CD4-positive, alpha-beta T cell treated with Interleukin-2 at 100 ng/mL for 4 hours (primary cell): ENCODE measurements at regions not wholly inside any gene's neighbourhood (a gene's known extent, or its start where the extent isn't known, plus 50 kb on each side); places are given as distances from the start of the nearest gene placed in this dataset.
"Not testable (repeated sequence)": the region's sequence is repeated elsewhere in the genome, so short reads cannot be mapped to it uniquely, and the experiment has no call there.

Source experiments
- DNase-seq: peaks from one replicate; pipeline ENCODE4 v3.0.0-alpha.2; 2020; ENCODE audit warnings: low spot score

DNA sequence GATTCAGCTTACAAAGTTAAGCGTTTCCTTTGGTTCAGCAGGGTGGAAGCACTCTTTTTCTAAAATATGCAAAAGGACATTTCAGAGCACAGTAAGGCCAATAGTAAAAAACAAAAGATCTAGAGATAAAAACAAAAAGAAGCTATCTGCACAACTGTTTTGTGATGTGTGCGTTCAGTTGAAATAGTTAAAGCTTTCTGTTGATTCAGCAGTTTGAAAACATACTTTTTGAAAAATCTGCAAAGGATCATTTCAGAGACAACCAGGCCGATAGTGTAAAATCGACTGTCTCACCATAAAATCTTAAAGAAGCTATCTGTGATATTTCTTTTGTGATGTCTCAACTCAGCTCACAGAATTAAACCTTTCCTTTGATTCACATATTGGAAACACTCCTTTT, 300.0 kb upstream of the ALG10B start:
- no peak for DNase-seq

DNA sequence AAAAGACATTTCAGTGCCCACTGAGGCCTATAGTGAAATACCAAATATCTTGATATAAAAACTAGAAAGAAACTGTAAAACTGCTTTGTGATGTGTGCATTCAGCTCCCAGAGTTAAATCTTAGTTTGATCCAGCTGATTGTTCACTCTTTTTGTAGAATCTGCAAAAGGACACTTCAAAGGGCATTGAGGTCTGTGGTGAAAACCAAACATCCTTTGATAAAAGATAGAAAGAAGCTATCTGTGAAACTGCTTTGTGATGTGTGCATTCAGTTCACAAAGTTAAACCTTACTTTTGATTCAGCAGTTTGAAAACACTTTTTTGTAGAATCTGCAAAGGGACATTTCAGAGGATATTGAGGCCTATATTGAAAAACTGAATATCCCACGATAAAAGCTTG, 290.7 kb upstream of the ALG10B start:
- no peak for DNase-seq

DNA sequence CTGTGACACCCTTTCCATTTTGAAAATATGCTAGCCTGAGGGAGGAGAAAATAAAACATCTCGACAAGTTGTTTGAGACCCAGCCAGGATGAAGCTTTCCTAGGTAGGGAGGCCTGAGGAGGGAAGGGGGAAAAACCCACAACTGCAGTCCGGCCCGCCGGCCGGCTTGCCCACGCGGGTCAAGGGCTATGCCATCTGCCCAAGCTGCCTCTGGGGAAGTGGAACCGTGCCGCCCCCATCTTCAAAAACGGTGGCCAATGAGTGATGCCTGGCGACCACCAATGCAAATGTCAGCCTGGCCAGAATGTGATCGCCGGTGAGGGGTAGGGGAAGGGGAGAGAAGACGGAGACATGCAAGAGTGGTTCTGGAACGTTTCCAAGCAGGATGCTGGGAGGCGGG, 263.5 kb upstream of the ALG10B start:
- no peak for DNase-seq

DNA sequence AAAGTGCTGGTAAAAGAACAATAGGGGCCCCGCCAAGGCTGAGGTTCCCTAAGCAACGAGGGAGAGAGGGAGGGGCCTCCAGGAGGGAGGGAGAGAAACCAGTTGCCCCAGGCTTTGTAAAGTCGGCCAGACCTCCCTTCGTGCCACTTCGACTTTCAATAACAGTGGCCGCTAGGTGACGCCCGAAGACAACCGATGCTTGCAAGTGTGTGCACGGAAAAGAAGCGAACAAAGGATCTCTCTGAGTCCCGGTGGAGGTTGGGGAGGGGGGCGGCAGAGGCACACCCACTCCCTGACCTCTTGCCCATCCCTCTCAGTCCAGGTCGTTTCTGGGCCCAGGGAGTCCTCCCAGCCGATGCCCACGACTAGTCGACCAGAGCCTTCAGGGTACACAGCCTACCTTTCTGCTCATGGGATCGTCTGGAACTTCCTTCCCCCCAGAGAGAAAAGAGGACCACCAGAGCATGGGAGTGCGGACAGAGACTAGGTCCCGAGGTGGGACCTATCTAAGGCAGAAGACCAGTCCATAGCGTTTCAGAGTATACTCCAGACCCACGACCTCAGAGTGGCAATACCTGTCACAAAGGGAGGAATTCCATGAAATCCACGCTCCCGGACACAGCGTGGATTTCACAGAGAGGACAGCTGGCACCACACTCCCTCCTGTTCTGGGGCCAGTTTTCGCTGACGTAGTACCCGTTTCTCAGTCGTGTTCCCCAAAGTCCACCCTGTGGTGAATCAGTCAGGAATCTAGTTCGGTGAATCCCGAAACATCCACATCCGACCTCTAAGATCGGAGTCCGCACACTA, 262.7 kb upstream of the ALG10B start:
- DNase-seq: no peak

DNA sequence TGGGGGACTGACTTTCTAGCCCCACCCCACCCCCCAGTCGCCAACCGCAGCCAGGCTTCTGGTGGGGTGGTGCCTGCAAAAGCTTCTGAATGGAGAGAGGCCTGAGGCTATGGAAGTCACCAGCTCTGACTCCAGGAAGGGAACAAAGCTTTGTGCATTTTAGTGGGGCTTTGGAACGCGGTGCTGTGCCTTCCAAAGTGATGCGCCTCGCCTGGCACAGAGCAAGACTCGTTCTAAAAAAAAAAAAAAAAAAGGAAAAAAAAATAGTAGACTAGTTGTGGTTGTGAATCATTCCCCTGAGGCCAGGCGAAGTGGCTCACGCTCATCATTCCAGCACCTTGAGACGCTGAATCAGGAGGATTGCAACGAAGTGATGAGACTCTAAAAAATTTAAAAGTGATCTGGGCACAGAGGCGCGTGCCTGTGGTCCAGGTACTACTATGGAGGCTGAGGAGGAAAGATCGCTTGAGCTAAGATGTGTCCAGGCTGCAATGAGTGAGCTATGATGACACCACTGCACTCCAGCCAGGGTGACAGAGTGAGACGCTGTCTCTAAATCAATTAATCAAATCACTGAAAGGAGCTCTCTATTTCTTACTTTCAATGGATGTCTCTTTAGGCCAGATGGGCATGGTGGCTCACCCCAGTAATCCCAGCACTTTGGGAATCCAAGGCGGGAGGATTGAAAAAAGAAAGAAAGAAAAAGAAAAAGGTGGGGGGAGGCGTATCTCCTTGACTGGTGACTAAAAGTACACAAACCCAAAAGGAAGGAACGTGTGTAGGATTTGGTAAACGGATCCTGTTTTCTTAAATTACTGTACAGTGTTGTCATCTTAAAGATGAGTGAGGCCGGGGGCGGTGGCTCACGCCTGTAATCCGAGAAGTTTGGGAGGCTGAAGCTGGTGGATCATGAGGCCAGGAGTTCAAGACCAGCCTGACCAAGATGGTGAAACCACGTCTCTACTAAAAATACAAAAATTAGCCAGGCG, 259.6 kb upstream of the ALG10B start:
- DNase-seq: no peak

DNA sequence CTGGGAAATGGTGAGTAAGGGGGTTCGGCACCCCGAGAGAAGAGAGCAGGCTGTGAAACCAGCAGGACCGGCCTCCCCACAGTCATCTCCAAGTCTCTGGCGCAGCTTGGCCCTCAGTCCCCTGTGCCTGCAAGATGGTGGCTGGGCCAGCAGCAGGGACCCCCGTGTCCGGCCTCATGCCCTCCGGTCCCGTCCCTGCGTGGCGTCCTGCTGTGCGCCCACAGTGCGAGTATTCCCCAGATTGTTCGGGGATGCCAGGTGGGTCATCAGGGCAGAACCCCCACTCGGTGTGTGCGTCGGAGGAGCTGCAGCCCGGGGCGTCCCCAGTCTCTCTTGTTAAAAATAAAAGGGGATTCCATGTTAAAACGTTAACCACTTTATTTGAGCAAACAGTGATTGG, 216.9 kb upstream of the ALG10B start:
- DNase-seq: no peak

DNA sequence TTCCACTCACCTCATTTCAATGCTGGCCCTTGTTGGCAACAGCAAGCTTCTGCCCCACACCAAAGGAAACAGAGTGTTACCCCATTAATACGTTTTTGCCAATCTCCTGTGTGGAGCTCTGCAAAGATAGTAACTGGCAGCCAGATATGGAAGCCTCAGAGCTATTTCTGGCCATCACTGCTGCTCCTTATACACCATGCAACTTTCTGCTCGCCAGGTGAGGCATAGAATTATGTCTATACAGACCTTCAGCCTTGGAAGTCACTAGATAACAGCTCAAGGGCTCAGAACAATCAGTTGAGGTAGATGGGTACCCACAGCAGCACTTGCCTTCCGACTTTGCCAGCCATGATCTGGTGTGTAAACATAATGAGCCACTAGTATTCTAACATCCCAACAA, 214.8 kb upstream of the ALG10B start:
- no peak for DNase-seq

DNA sequence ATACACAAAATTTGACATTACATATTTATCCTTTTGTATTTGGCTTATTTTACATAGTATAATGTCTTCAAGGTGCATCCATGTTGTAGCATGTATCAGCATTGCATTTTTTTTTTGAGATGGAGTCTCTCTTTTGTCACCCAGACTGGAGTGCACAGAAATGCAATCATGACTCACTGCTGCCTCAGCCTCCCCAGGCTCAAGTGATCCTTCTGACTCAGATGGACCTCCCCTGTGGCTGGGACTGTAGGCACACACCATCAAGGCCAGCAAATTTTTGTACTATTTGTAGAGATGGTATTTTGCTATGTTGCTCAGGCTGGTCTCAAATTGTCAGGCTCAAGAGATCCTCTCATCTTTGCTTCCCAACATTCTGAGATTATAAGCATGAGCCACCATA, 214.4 kb upstream of the ALG10B start:
- no peak for DNase-seq

DNA sequence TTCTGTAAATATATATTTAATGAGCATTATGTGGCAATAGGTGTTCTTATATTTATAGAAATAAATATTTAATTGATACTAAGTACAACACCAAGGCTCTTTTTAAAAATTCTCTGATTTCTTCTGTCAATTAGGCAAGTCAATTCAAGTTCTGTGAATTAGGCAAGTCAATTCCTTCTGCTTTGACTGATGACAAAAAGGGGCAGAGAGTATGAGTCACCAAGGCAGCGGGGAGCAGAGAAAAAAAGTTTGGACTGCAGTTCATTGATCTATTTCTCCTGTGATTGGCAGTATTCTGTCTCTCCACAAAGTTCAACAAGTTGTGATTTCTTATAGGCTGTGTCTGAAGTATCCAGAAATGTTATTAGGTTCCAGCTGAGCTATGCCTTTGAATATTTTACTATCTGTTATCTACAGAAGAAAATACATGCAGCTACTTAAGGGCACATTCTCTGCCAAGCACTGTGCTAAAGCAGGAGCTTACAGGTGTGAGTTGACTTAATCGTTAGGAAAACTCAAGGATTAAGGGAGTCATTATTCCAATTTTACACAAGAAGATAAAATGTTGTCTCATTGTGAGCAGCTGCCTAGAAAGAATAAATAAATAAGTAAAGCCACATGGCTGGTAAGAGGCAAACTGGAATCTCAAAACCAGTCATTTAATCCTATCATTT, 206.4 kb upstream of the ALG10B start:
- DNase-seq: no peak

DNA sequence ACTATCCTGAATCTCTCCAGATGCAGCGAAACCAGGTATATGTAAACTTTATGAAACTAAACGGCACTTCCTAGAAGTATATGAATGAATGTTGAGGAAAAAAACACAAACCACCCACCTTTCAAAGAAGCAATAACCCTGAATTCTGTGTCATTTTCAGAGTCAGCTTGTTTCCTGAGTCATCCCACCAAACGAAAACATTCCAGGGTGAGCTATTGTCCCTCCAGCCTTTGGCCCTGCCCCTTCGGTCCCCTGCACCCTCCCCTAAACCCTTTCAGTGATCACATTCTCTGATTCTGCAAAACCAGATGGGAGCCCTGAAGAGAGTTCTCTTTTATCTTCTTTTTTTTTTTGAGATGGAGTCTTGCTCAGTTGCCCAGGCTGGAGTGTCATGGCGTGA, 202.6 kb upstream of the ALG10B start:
- DNase-seq: no peak

DNA sequence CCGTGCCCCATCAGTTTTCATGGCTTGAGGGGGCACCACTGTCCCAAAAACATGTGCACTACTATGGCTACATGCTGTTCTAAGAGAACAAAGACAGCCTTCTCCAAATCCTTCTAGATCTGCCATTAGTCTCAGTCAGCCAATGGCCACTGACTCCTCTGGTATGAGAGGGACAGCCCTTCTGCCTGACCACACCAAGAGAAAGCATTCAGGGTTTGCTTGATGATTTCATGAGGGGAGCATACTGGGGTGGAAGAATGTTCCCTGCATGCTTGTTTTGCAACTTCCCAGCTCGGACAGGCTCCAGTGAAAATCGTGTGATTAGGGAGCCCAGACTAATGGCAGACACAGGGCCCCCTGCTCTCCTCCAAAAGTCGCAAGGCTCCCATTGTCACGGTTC, 199.6 kb upstream of the ALG10B start:
- DNase-seq: no peak

DNA sequence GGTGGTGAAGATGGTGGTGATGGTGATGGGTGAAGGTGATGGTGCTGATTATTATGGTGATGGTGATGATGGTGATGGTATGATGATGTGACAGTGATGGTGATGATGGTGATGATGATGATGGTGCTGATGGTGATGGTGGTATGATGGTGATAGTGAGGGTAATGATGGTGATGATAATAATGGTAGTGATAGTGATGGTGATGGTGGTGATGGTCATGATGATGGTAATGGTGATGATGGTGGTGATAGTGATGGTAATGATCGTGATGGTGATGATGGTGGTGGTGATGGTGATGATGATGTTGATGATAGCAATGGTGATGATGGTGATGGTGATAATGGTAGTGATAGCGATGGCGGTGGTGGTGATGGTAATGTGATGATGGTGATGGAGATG, 197.9 kb upstream of the ALG10B start:
- DNase-seq: no peak

DNA sequence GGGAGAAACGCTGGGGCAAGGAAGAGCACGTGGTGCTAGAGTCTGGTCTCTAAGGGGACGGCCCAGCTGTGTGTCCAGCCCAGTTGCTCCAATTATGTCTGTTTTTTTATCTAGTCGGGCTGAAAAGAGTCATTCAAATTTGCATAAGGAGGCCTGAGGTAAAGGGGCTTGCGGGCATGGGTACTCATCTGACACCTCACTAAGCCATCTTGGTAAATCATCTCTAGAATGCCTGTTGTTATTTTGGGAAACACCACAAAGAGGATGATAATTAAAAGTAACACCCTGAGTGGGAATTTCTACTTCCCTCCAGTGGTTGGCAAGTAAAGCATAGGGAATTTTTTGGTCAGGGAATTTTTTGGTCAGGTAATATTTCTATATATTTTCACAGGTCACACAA, 196.1 kb upstream of the ALG10B start:
- no peak for DNase-seq

DNA sequence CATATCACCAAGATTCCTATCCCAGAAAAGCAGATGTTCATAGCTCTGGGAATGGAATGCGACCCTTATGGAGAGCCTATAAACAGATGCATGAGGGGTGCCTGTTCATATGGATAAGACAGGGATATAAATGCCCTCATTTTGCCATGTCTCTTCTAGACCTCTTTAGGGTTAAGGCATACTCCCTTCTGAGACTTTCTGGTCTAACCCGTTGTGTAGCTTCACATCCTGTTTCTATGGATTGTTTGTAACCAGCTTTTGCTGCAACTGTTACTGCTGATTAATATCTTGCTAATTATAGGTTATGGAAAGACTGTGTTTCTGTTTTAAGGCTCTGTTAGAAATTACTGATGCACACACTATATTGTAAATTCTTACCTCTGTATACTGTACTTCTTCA, 193.5 kb upstream of the ALG10B start:
- not testable (repeated sequence) for DNase-seq

DNA sequence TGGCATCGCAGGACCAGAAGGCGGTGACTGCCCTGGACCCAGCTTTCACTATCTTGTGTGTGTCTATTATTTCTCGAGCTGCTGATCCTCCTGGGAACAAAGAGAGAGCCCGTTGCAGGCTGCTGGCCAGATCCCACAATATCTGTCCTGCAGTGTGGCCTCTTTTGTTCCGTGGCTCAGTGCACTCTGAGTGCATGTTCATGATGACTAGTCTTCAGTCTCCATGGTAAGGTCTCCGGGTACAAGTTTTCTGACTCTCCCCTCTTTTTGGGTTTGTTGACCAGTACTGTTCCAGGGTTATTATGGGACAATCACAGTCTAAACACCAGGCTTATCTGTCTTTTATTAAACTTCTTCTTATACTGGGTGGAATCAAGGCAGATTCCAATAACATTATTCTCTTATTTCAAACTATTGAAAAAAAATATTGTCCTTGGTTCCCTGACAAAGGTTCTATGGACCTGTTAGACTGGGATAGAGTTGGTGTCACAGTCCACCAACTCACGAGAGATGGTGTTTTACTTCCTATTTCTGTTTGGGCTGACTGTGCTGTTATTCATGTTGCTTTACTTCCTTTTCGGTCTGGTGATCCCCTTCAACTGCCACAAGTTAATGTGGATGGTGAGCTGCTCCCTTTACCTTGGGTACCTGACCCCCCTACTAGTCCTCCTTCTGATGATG, 192.9 kb upstream of the ALG10B start:
- DNase-seq: no peak

DNA sequence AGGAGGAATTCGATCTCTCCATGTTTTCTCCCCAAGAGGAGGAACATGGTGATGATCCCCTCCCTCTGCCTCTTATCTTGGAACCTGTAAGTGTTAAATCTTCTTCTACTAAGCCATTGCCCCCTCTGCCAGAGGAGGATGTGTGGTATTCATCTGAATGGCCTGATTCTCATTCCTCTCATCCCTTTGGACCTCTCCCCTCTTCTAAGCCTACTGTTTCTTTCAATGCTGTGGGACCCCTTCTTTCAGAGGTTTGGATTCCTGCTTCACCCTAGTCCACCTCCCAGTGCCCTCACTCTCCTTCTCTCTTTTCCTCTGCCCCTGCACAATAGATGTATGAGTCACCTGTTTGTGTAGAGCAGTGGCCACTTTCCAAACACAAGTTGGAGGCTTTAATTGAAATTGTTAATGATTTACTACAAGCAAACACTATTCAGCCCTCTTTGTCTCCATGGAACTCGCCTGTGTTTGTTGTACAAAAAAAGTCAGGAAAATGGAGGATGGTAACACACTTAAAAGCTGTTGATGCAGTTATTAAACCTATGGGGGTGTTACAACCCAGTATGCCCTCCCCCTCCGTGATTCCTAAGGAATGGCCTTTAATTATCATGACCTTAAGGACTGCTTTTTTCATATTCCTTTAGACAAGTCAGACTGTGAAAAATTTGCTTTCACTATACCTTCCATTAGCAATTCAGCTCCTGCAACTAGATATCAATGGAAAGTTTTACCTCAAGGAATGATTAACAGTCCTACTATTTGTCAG, 192.1 kb upstream of the ALG10B start:
- no peak for DNase-seq

DNA sequence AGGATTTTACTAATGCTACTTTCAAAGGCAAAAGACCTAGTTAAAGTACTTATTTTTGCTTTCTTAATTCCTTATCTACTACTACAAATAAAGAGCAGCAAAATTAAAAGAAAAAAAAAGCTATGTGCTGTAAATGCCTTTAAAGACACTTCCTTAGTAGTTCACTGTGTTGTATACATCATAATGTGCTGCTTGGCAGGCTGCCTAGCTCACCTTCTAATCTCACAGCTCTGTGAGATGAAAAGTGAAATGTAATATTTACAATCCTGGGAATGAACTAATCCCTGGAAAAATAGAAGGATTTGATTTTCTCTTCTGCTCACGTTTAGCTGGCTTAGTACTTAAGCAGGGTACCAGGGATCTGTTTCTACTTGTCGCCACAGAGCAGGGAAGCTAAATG, 184.4 kb upstream of the ALG10B start:
- no peak for DNase-seq

DNA sequence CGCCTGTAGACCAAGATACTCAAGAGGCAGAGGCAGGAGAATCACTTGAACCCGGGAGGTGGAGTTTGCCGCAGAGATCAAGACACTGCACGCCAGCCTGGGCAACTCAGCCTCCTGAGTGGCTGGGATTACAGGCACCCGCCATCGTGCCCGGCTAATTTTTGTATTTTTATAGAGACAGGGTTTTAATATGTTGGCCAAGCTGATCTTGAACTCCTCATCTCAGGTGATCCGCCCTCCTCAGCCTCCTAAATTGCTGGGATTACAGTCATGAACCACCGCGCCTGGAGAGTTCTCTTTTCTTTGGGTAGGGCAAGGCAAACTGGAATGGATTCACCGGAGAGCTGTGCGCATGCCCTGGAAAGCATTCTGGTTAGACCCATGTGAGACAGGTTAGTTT, 179.3 kb upstream of the ALG10B start:
- no peak for DNase-seq

DNA sequence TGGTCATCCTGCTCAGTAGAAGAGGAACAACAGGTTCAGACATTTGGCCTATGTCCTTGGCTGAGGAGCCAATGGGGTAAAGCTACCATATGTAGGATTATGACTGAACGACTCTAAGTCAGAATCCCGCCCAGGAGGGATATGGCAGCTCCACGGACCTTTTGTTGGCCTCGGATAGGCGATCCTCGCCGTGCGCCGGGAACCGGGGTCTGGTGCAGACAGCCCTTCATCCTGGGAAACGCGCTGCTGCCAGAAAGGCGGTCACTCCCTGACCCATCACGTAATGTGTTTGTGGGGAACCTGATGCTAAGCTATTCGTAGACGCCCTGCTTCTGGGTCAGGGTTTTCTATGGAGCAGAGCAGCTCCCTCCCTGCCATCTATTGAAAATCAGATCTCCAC, 178.9 kb upstream of the ALG10B start:
- DNase-seq: no peak

DNA sequence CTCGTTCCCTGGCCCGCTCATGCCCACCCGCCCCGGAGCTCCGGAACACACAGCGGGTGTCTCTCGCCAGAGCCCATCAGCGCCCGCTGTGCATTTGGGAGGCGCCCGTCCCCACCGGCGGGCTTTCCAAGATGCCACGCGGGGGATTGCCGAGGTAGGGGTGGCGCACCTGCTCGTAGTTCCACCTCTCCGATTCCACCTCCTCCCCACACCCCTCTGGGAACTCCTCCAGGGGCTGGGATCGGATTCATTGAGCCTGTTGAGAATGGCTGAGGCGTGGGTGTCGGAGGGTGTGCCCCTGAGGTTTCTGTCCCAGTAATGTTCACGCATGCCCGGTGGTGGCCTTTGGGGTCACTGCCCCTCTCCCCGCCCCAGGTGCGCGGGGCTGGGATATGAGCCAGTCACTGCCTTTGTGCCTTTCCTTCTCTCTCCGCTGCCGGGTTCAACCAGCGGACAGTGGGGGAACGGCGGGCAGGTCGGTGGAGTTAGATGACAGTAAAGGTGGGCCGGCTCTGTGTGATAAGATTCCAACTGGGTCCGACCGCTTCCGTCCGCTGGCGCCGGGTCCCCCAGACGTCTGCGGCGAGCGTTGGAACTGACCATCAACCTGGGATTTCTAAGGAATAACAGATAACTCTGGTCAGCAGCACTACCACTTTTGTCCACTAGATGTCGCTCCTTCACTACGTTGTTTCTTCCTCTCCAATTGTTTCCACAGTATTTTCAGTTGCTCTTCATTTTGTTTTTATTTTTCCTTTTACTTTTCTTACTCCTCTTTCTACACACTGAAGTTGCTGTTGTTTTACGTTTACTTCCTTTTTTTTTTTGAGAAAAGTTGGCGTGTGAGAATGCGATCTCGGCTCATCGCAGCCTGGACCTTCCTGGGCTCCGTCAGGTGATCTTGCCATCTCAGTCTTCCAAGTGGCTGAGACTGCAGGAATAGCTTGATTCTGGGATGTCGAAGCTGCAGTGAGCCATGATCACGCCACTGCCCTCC, 178.1 kb upstream of the ALG10B start:
- DNase-seq: peak; percentile 74
